ENCODE measurements at regions not wholly inside any gene's neighbourhood (a gene's known extent, or its start where the extent isn't known, plus 50 kb on each side); places are given as distances from the start of the nearest gene placed in this dataset.

- no peak for TF ChIP-seq CTCF (IDR thresholded peaks at IDR 0.05; ENCODE audit: low read depth, low read length, missing control alignments)
- DNase-seq (ENCODE audit: low read depth): no peak
- H3K4me3 ChIP-seq (ENCODE audit: low read depth, low read length): no peak overlapping the region
- in situ Hi-C loops (cut with HindIII; ENCODE audit: low sequenced_read_pairs): loop anchor here (5.0 kb wide), 1 partner anchor 33 kb away; no protein-coding TSS in a partner anchor
Measured at GRCh38 chr1:226495716-226496115, 52.8 kb upstream of the STUM start.

GRCh38 chr1:226496453-226497015, 52.0 kb upstream of the STUM start:
- DNase-seq (ENCODE audit: low read depth): no peak
- no peak for TF ChIP-seq CTCF (IDR thresholded peaks at IDR 0.05; ENCODE audit: low read depth, low read length, missing control alignments)
- H3K4me3 ChIP-seq (ENCODE audit: low read depth, low read length): no peak overlapping the region
- in situ Hi-C loops (cut with HindIII; ENCODE audit: low sequenced_read_pairs): loop anchor here (5.0 kb wide), 1 partner anchor 34 kb away; no protein-coding TSS in a partner anchor

- in situ Hi-C loops (cut with HindIII; ENCODE audit: low sequenced_read_pairs): loop anchor here (5.0 kb wide), 1 partner anchor 35 kb away; no protein-coding TSS in a partner anchor
- no peak for DNase-seq (ENCODE audit: low read depth)
- no peak overlapping the region for H3K4me3 ChIP-seq (ENCODE audit: low read depth, low read length)
- no peak for TF ChIP-seq CTCF (IDR thresholded peaks at IDR 0.05; ENCODE audit: low read depth, low read length, missing control alignments)
Measured at GRCh38 chr1:226497276-226497833, 51.2 kb upstream of the STUM start.

GRCh38 chr1:226497991-226498639, 50.4 kb upstream of the STUM start:
- no peak for DNase-seq (ENCODE audit: low read depth)
- in situ Hi-C loops (cut with HindIII; ENCODE audit: low sequenced_read_pairs): loop anchor here (5.0 kb wide), 1 partner anchor 36 kb away; no protein-coding TSS in a partner anchor
- H3K4me3 ChIP-seq (ENCODE audit: low read depth, low read length): no peak overlapping the region
- no peak for TF ChIP-seq CTCF (IDR thresholded peaks at IDR 0.05; ENCODE audit: low read depth, low read length, missing control alignments)

GRCh38 chr1:226498640-226499008, 49.9 kb upstream of the STUM start:
- DNase-seq (ENCODE audit: low read depth): peak; percentile 49
- H3K4me3 ChIP-seq (ENCODE audit: low read depth, low read length): no peak overlapping the region
- TF ChIP-seq CTCF (IDR thresholded peaks at IDR 0.05; ENCODE audit: low read depth, low read length, missing control alignments): no peak
- in situ Hi-C loops (cut with HindIII; ENCODE audit: low sequenced_read_pairs): loop anchor here (5.0 kb wide), 1 partner anchor 36 kb away; no protein-coding TSS in a partner anchor

All from astrocyte of the cerebellum (primary cell).